H1 (cell line): ENCODE measurements at regions not wholly inside any gene's neighbourhood (a gene's known extent, or its start where the extent isn't known, plus 50 kb on each side); places are given as distances from the start of the nearest gene placed in this dataset.

Experiments
- CTCF ChIA-PET: fragments of 300-600 bp; sonication (Branson Sonifier 250); formaldehyde crosslinking; loops from one replicate; lab custom pipeline; 2021; ENCODE audit not compliant: partially characterized antibody; lab: Charles Lee
- POLR2A ChIA-PET: fragments of 300-600 bp; sonication (Branson Sonifier 250); formaldehyde crosslinking; loops from one replicate; lab custom pipeline; 2021; ENCODE audit warnings: inconsistent platforms; ENCODE audit not compliant: partially characterized antibody; lab: Charles Lee
- DNase-seq, 2 experiments: peaks; one replicate each; pipeline versions ENCODE4 v3.0.0 to v3.0.0-alpha.2; 2010 to 2022; ENCODE audit warnings: low spot score in 2 of 2, low read depth in 1 of 2, mixed read lengths in 1 of 2
- FAIRE-seq: peaks from 2 replicates; lab custom pipeline; 2011; peaks lifted over from hg19 to GRCh38; lab: Jason Lieb, UNC
- H2AFZ ChIP-seq: 2 replicates; pipeline ENCODE4 v1.8.1; 2012; ENCODE audit warnings: low read length, inconsistent platforms
- H2AK5ac ChIP-seq: 2 replicates; pipeline ENCODE4 v1.6.1; 2013; ENCODE audit warnings: low read depth, low read length
- H2BK120ac ChIP-seq: replicated peaks from 2 replicates; pipeline ENCODE3; 2013; ENCODE audit warnings: low read depth, low read length, inconsistent platforms
- H2BK12ac ChIP-seq: 2 replicates; pipeline ENCODE4 v1.6.1; 2013; ENCODE audit warnings: low read depth, low read length
- H2BK15ac ChIP-seq: 2 replicates; pipeline ENCODE4 v1.6.1; 2013; ENCODE audit warnings: low read length
- H2BK20ac ChIP-seq: 2 replicates; pipeline ENCODE4 v1.6.1; 2013; ENCODE audit warnings: low read length
- H2BK5ac ChIP-seq: 2 replicates; pipeline ENCODE4 v1.6.1; 2013; ENCODE audit warnings: low read depth, low read length
- H3K14ac ChIP-seq: 2 replicates; pipeline ENCODE4 v1.6.1; 2013; ENCODE audit warnings: inconsistent platforms; ENCODE audit not compliant: insufficient read length
- H3K18ac ChIP-seq: 2 replicates; pipeline ENCODE4 v1.6.1; 2013; ENCODE audit warnings: low read length; ENCODE audit errors: extremely low read depth
- H3K23ac ChIP-seq: 2 replicates; pipeline ENCODE4 v1.6.1; 2013; ENCODE audit warnings: inconsistent platforms; ENCODE audit not compliant: insufficient read length
- H3K23me2 ChIP-seq: 2 replicates; pipeline ENCODE4 v1.6.1; 2013; ENCODE audit warnings: low read depth, low read length
- H3K27ac ChIP-seq: 2 replicates; pipeline ENCODE4 v1.6.1; 2011; ENCODE audit warnings: low read depth, low read length, inconsistent platforms
- H3K27me3 ChIP-seq, 4 experiments: replicated peaks in 1 of 4; 1 replicate in 1 of 4; 2 replicates in 3 of 4; pipeline versions ENCODE4 v1.6.1 to v1.8.1; 2011 to 2013; ENCODE audit warnings: low read length in 3 of 4, mild to moderate bottlenecking in 3 of 4, inconsistent platforms in 2 of 4, mixed read lengths in 2 of 4, moderate library complexity in 1 of 4; ENCODE audit not compliant: control insufficient read depth in 3 of 4, insufficient read depth in 3 of 4; ENCODE audit errors: extremely low read depth in 1 of 4
- H3K36me3 ChIP-seq, 4 experiments: 2 replicates each; pipeline versions ENCODE4 v1.6.1 to v1.8.1; 2011 to 2013; ENCODE audit warnings: mild to moderate bottlenecking in 4 of 4, low read length in 3 of 4, moderate library complexity in 2 of 4, control low read depth in 1 of 4, inconsistent platforms in 1 of 4; ENCODE audit not compliant: insufficient read depth in 4 of 4, control insufficient read depth in 2 of 4
- H3K4ac ChIP-seq: replicated peaks from 2 replicates; pipeline ENCODE3; 2013; ENCODE audit warnings: low read length, low read depth, mixed read lengths, inconsistent platforms; ENCODE audit not compliant: insufficient read length
- H3K4me1 ChIP-seq, 4 experiments: replicated peaks in 1 of 4; 1 replicate in 1 of 4; 2 replicates in 3 of 4; pipeline versions ENCODE4 v1.6.1 to v1.8.1; 2011 to 2013; ENCODE audit warnings: low read length in 3 of 4, inconsistent platforms in 2 of 4, mixed read lengths in 1 of 4; ENCODE audit not compliant: insufficient read depth in 4 of 4, control insufficient read depth in 3 of 4
- H3K4me2 ChIP-seq, 2 experiments: 2 replicates each; pipeline versions ENCODE4 v1.6.1 to v1.8.1; 2011 to 2013; ENCODE audit warnings: low read depth in 2 of 2, low read length in 2 of 2, control low read depth in 1 of 2, inconsistent platforms in 1 of 2, mild to moderate bottlenecking in 1 of 2; ENCODE audit not compliant: insufficient read depth in 1 of 2
- H3K4me3 ChIP-seq, 4 experiments: fragments of 200-600, 300-600 bp in 1 of 4; sonication (generic), shearing (Covaris generic), sonication (Bioruptor Twin) in 1 of 4; 2 replicates each; pipeline versions ENCODE4 v1.5.1 to v1.8.1; 2011 to 2016; ENCODE audit warnings: low read length in 4 of 4, low read depth in 3 of 4, control low read depth in 2 of 4, inconsistent platforms in 2 of 4, mild to moderate bottlenecking in 2 of 4, mixed read lengths in 1 of 4, moderate library complexity in 1 of 4; ENCODE audit not compliant: insufficient read depth in 2 of 4; ENCODE audit errors: extremely low read depth in 1 of 4
- H3K56ac ChIP-seq: replicated peaks from 2 replicates; pipeline ENCODE3; 2013; ENCODE audit warnings: low read depth, mild to moderate bottlenecking, mixed read lengths, low read length, inconsistent platforms; ENCODE audit not compliant: insufficient read length
- H3K79me1 ChIP-seq: 2 replicates; pipeline ENCODE4 v1.6.1; 2013; ENCODE audit warnings: low read depth, low read length, control low read depth
- H3K79me2 ChIP-seq, 2 experiments: 2 replicates each; pipeline versions ENCODE4 v1.6.1 to v1.8.1; 2012 to 2013; ENCODE audit warnings: low read length in 2 of 2, mild to moderate bottlenecking in 2 of 2, inconsistent platforms in 1 of 2; ENCODE audit not compliant: insufficient read depth in 2 of 2, control insufficient read depth in 1 of 2
- H3K9ac ChIP-seq, 4 experiments: replicated peaks in 1 of 4; 1 replicate in 1 of 4; 2 replicates in 3 of 4; pipeline versions ENCODE4 v1.6.1 to v1.8.1; 2011 to 2013; ENCODE audit warnings: low read depth in 3 of 4, low read length in 3 of 4, control low read depth in 2 of 4, mild to moderate bottlenecking in 2 of 4, moderate library complexity in 2 of 4, inconsistent platforms in 1 of 4; ENCODE audit errors: extremely low read depth in 1 of 4
- H3K9me3 ChIP-seq, 2 experiments: 2 replicates each; pipeline versions ENCODE4 v1.6.1 to v1.8.1; 2012 to 2013; ENCODE audit warnings: mild to moderate bottlenecking in 2 of 2, moderate library complexity in 2 of 2, control low read depth in 1 of 2, inconsistent platforms in 1 of 2, low read depth in 1 of 2, low read length in 1 of 2, mixed read lengths in 1 of 2; ENCODE audit not compliant: insufficient read depth in 2 of 2
- H4K20me1 ChIP-seq, 2 experiments: replicated peaks in 1 of 2; 2 replicates each; pipeline versions ENCODE3 to v1.8.1; 2011 to 2013; ENCODE audit warnings: inconsistent platforms in 2 of 2, low read length in 2 of 2, mild to moderate bottlenecking in 1 of 2; ENCODE audit not compliant: insufficient read depth in 2 of 2, control insufficient read depth in 1 of 2
- H4K5ac ChIP-seq: 2 replicates; pipeline ENCODE4 v1.6.1; 2013; ENCODE audit warnings: low read length, low read depth, mixed read lengths, inconsistent platforms; ENCODE audit not compliant: insufficient read length
- H4K8ac ChIP-seq: 2 replicates; pipeline ENCODE4 v1.8.0; 2013; ENCODE audit warnings: mild to moderate bottlenecking, moderate library complexity, low read length, inconsistent platforms; ENCODE audit not compliant: insufficient read depth; ENCODE audit errors: extremely low read depth
- H4K91ac ChIP-seq: replicated peaks from 2 replicates; pipeline ENCODE3; 2013; ENCODE audit warnings: low read length, mixed read lengths, inconsistent platforms; ENCODE audit not compliant: insufficient read length
- CEBPB ChIP-seq: IDR thresholded peaks from 2 replicates; pipeline ENCODE4 v1.6.1; 2012; ENCODE audit warnings: low read depth, low read length
- E2F6 ChIP-seq: IDR thresholded peaks from 2 replicates; pipeline ENCODE4 v1.6.1; 2012; ENCODE audit warnings: inconsistent platforms
- EZH2 ChIP-seq: fragments of 200-600 bp; sonication (generic); IDR thresholded peaks from 2 replicates; pipeline ENCODE4 v1.7.1; 2012; ENCODE audit warnings: low read depth, mild to moderate bottlenecking, moderate library complexity, low read length, inconsistent platforms; ENCODE audit not compliant: severe bottlenecking
- FOSL1 ChIP-seq: IDR thresholded peaks from 2 replicates; pipeline ENCODE4 v1.6.1; 2011; ENCODE audit warnings: mild to moderate bottlenecking, low read depth, low read length, moderate library complexity; ENCODE audit not compliant: insufficient read depth
- GTF2F1 ChIP-seq: IDR thresholded peaks from 2 replicates; pipeline ENCODE4 v1.6.1; 2012; ENCODE audit warnings: low read depth, low read length, improper control_type of control experiment, borderline replicate concordance
- MAX ChIP-seq: IDR thresholded peaks from 2 replicates; pipeline ENCODE4 v1.6.1; 2012; ENCODE audit warnings: inconsistent platforms
- PHF8 ChIP-seq: fragments of 200-600 bp; sonication (generic); conservative IDR thresholded peaks from 2 replicates; pipeline ENCODE4 v1.7.1; 2012; ENCODE audit warnings: low read depth, mild to moderate bottlenecking, inconsistent platforms, low read length, moderate library complexity
- RAD21 ChIP-seq, 2 experiments: IDR thresholded peaks in 1 of 2; conservative IDR thresholded peaks in 1 of 2; 2 replicates each; pipeline ENCODE4 v1.6.1; 2011; ENCODE audit warnings: low read depth in 2 of 2, low read length in 2 of 2, improper control_type of control experiment in 1 of 2, inconsistent platforms in 1 of 2, mild to moderate bottlenecking in 1 of 2, moderate library complexity in 1 of 2
- SAP30 ChIP-seq: fragments of 300-600 bp; sonication (generic); IDR thresholded peaks from 2 replicates; pipeline ENCODE4 v1.7.1; 2012; ENCODE audit warnings: low read length, moderate library complexity, mild to moderate bottlenecking, inconsistent platforms; ENCODE audit not compliant: insufficient read depth, insufficient replicate concordance
- SRF ChIP-seq: IDR thresholded peaks from 2 replicates; pipeline ENCODE4 v1.6.1; 2011; ENCODE audit warnings: mild to moderate bottlenecking, low read depth, low read length, moderate library complexity
- TAF1 ChIP-seq: IDR thresholded peaks from 2 replicates; pipeline ENCODE4 v1.6.1; 2011; ENCODE audit warnings: mild to moderate bottlenecking, low read depth, low read length
- TAF7 ChIP-seq: optimal IDR thresholded peaks from 2 replicates; pipeline ENCODE3; 2011; ENCODE audit warnings: low read depth, mild to moderate bottlenecking, inconsistent platforms, low read length, moderate library complexity, borderline replicate concordance
- TCF12 ChIP-seq: IDR thresholded peaks from 2 replicates; pipeline ENCODE4 v1.6.1; 2011; ENCODE audit warnings: low read depth, mild to moderate bottlenecking, low read length
- TEAD4 ChIP-seq: IDR thresholded peaks from 2 replicates; pipeline ENCODE4 v1.6.1; 2012; ENCODE audit warnings: low read depth, low read length, inconsistent platforms, mixed read lengths
- WGBS, 2 experiments: shearing (Covaris generic) in 1 of 2; methylation state at CpG; one replicate each; pipeline versions ENCODE4 v1.1.6 to v1.1.7; 2013 to 2015; ENCODE audit warnings: low lambda C conversion rate in 2 of 2, mixed read lengths in 2 of 2, inconsistent platforms in 1 of 2, low coverage in 1 of 2, missing lambda C conversion rate in 1 of 2; ENCODE audit not compliant: insufficient replicate concordance in 2 of 2, insufficient coverage in 1 of 2, insufficient read length in 1 of 2; ENCODE audit errors: extremely low coverage in 1 of 2, missing lambda C conversion rate in 1 of 2; 5-methylcytosine and 5-hydroxymethylcytosine counted together

- H3K79me2 ChIP-seq = no peaks in the 10 kb centered on the region
- H2AK5ac ChIP-seq = no peak overlapping the region
- no peak overlapping the region for H3K4me3 ChIP-seq
- H4K20me1 ChIP-seq = no peaks in the 10 kb centered on the region
- no peaks in the 10 kb centered on the region for H3K79me1 ChIP-seq
- no peaks in the 10 kb centered on the region for H3K9me3 ChIP-seq
- FAIRE-seq (no peak), DNase-seq (no peak)
- no peak overlapping the region for H3K18ac ChIP-seq
- H3K27ac ChIP-seq = no peak overlapping the region
- H3K23ac ChIP-seq = no peak overlapping the region
- H4K8ac ChIP-seq = no peak overlapping the region
- WGBS, 2 experiments = 92% methylated on average over 6 of the region's 6 CpGs; no CpG with 5 or more reads in 1 of the 2 experiments
- no peak overlapping the region for H2BK120ac ChIP-seq
- H4K91ac ChIP-seq = no peak overlapping the region
- no peak overlapping the region for H3K56ac ChIP-seq
- no peaks in the 10 kb centered on the region for H3K27me3 ChIP-seq
- CTCF ChIA-PET = interaction anchor here (0.8 to 1.9 kb wide), 4 partner anchors 15 to 39 kb away, joined by 3 to 4 read pairs (median 4); no protein-coding TSS in a partner anchor
- H3K4ac ChIP-seq = no peak overlapping the region
- no peak overlapping the region for H3K9ac ChIP-seq
- no peak overlapping the region for H2BK15ac ChIP-seq
- H3K36me3 ChIP-seq = no peaks in the 10 kb centered on the region
- H2BK12ac ChIP-seq = no peak overlapping the region
- H3K23me2 ChIP-seq = no peaks in the 10 kb centered on the region
- POLR2A ChIA-PET = no interaction called here
- no peaks in the 10 kb centered on the region; a peak in 1 of 7 replicates for H3K4me1 ChIP-seq
- no peak overlapping the region for H4K5ac ChIP-seq
- no peak overlapping the region for H3K14ac ChIP-seq
- H3K4me2 ChIP-seq = no peak overlapping the region
- H2AFZ ChIP-seq = no peak overlapping the region
- no peak overlapping the region for H2BK5ac ChIP-seq
- no peak overlapping the region for H2BK20ac ChIP-seq
- TF ChIP-seq SAP30 (no peak), TAF7 (no peak), TEAD4 (no peak), CEBPB (no peak), E2F6 (no peak), TAF1 (no peak), PHF8 (no peak), FOSL1 (no peak), EZH2 (no peak), GTF2F1 (no peak), MAX (no peak), RAD21 (IDR thresholded peaks at IDR 0.05 in 1 of 2, conservative IDR thresholded peaks at IDR 0.05 in 1 of 2; ENCODE audit: low read depth in 2 of 2, low read length in 2 of 2) (no peak), SRF (no peak), TCF12 (no peak)
Measured at GRCh38 chr11:44404301-44404700, 94.4 kb upstream of the ALX4 start.
